RPMI8226 (cell line): ENCODE measurements at regions not wholly inside any gene's neighbourhood (a gene's known extent, or its start where the extent isn't known, plus 50 kb on each side); places are given as distances from the start of the nearest gene placed in this dataset.

Experiments
- DNase-seq: peaks from one replicate; pipeline ENCODE4 v3.0.0-alpha.2; 2015

- DNase-seq, result no peak
These were observed 164.5 kb downstream of the PIK3R1 start for GRCh38 chr5:68380078-68380477.

- DNase-seq, result no peak
These were observed 165.5 kb downstream of the PIK3R1 start for GRCh38 chr5:68381060-68381459.

- no peak for DNase-seq
These were observed 166.4 kb downstream of the PIK3R1 start for GRCh38 chr5:68381909-68382308.

GRCh38 chr5:68382640-68383039 lies 167.1 kb downstream of the PIK3R1 start:
- DNase-seq, result no peak

- DNase-seq, result no peak
These were observed 168.3 kb downstream of the PIK3R1 start for GRCh38 chr5:68383888-68384310.

DNA sequence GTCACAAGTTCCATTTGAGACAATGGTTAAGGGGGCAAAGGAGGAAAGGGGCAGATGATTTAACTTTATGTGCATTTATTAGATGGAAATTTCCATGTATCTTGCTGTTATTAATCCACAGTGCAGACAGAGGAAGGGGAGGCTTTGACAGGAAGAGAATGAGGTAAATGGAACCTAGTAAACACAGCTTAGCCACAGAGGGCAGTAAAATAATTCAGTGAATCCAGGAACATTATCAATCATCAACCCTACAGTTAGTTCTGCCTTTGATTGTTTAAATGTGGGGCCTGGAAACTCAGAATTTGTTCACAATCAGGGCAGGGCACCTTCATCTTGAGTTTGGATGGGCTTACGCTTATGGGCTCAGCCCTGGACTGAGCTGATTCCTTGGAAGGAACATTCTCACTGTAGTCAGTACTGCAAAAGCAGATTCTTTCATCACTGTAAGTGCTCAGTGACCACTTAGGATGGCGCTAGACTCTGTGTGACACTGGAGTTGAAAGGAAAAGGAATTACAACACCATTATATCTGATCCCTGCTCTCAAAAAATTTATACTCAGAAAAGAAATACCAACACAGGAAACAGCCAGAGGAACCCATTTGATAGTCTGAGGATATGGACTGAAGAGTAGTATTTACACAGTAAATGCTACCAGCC lies 169.5 kb downstream of the PIK3R1 start:
- DNase-seq, result no peak

- DNase-seq, result no peak
These were observed 170.4 kb downstream of the PIK3R1 start for GRCh38 chr5:68385936-68386335.

GRCh38 chr5:68387074-68387796 lies 171.7 kb downstream of the PIK3R1 start:
- DNase-seq, result no peak

- DNase-seq, result no peak
These were observed 174.1 kb downstream of the PIK3R1 start for GRCh38 chr5:68389618-68390017.

- no peak for DNase-seq
These were observed 177.1 kb downstream of the PIK3R1 start for GRCh38 chr5:68392617-68393016.

DNA sequence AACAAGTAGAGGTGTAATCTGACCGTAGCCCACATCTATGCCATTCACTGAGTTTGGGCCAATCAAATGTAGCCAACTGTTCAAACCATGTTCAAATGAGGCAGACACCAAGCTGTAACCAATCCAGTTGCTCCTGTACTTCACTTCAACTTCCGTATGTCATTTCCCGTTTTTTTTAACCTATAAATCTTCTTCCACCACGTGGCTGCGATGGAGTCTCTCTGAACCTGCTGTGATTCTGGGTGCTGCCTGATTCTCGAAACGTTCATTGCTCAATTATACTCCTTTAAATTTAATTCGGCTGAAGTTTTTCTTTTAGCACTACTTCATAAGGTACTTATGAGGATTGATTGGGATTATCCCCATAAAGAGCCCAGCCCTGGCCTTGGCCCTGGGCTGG lies 179.7 kb downstream of the PIK3R1 start:
- DNase-seq, result no peak

DNA sequence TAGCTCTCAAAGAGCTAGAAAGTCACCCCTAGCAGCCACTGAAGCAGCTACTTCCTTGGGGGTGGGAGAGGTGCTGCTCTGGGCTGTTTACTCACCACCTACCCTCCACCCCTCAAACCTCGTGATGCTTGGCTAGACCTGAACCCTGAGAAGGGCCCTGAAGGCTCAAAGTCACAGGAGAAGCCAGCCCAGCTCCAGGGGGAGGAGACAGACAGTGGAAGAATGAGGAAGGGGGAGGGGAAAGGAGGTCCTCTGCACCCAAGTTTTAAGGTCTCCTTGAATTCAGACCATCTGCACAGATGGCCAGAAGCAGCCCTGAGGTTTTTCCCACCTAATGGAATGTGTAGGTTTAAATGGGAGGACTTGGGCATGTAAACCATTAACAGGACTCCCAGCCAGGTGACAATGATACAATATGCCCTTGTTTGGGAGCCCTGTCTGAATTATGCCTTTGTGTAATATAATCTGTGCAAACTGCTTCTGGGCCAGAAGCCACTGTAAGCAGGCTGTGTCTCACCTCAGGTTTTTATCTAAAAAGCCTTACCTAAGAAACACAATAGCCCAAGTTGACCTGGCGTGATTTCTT lies 180.5 kb downstream of the PIK3R1 start:
- no peak for DNase-seq

DNA sequence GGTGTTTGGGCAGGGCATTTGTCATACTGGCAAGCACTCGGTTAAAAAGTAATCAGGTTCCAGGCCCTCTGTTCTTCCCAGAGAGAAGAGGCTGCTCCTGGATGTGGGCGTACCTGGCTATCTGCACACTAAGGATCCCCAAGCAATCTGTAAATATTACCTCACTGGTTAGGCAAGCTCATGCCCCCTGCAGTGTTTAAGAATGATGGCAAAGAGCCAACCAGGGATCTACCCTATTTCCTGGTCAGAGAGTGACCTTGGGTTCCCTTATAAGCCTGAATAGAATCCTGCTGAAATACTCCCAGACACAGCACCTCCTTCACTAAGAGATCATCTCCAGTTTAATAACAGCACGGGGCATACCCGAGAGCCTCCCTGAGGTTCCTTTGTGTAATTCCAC lies 181.2 kb downstream of the PIK3R1 start:
- DNase-seq, result no peak

- DNase-seq, result no peak
These were observed 182.7 kb downstream of the PIK3R1 start for GRCh38 chr5:68398146-68398812.

- DNase-seq, result no peak
These were observed 187.7 kb downstream of the PIK3R1 start for GRCh38 chr5:68403301-68403700.

DNA sequence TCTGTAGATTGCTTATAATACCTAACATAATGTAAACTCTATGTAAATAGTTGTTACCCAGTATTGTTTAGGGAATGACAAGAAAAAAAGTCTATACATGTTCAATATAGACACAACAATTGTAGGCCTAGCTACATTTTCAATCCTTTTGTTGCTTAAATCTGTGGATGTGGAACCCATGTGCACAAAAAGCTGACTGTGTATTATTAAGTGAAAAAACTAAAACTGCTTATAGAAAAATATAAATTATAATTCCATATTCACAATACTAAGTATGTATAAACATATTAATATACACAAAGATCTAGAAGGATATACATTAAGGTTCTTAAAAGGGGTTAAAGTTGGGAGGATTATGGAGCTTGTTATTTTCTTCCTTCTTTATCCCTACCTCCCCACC lies 188.7 kb downstream of the PIK3R1 start:
- no peak for DNase-seq

DNA sequence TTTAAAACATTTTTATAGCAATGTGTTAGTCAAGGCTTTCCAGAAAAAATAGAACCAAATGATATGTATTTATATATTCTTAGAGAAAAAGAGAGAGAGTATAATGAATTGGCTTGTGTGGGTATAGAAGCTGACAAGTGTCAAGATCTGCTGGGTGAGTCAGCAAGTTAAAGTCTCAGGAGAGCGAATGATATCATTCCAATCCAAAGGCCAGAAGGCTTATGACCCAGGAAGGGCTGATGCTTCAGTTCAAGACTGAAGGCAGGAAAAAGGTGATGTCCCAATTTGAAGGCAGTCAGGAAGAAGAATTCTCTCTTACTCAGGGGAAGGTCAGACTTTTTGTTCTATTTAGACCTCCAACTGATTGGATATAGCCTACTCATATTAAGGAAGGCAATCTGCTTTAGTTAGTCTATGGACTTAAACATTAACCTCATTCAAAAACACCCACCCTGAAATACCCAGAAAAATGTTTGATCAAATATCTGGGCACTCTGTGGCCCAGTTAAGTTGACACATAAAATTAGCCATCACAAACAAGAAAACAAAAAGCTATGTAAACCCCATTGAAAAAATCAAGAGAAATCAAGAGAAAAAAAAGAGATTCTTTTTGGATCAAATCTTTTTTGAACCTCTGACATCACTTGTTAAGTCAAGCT lies 189.6 kb downstream of the PIK3R1 start:
- no peak for DNase-seq

- no peak for DNase-seq
These were observed 190.5 kb downstream of the PIK3R1 start for GRCh38 chr5:68405784-68406743.

DNA sequence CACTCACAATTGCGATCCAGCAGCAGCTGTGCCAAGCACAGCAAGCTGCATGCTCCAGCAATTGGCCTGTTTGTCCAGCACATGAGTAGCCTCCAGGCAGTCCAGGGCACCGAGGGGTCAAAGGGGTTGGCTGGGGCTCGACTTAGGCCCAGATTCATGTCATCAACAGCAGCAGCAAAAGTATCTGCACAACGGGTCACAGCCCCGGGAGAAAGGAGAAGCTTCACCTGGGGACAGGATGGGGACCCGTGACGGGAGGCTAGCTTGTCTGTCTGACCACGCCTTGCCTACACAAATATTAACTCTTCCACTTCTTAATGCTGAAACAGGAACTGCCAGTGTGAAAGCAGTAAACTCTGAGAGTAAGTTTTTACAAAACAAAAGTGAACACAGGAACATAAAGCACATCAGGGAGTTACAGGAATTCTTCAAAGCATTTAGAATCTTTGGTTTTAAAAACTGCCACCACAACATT lies 191.2 kb downstream of the PIK3R1 start:
- no peak for DNase-seq

GRCh38 chr5:68407311-68408239 lies 192.0 kb downstream of the PIK3R1 start:
- no peak for DNase-seq
